Progenitor cell of endocrine pancreas (in vitro differentiated cells): ENCODE measurements at regions not wholly inside any gene's neighbourhood (a gene's known extent, or its start where the extent isn't known, plus 50 kb on each side); places are given as distances from the start of the nearest gene placed in this dataset.

ENCODE experiments used
- DNase-seq: peaks from one replicate; pipeline ENCODE4 v3.0.0; 2021; ENCODE audit warnings: low spot score; ENCODE audit not compliant: unreplicated experiment
- H3K27ac Mint-ChIP-seq: 2 replicates; pipeline ENCODE4 v1.8.0; 2021; ENCODE audit warnings: mild to moderate bottlenecking, moderate library complexity, mixed read lengths
- H3K27me3 Mint-ChIP-seq: 2 replicates; pipeline ENCODE4 v1.8.0; 2021; ENCODE audit warnings: mixed read lengths
- H3K36me3 Mint-ChIP-seq: 2 replicates; pipeline ENCODE4 v1.8.0; 2022; ENCODE audit warnings: mixed read lengths; ENCODE audit not compliant: insufficient read depth
- H3K4me1 Mint-ChIP-seq: 2 replicates; pipeline ENCODE4 v1.8.0; 2021; ENCODE audit warnings: low read depth, mixed read lengths
- H3K4me3 Mint-ChIP-seq: 2 replicates; pipeline ENCODE4 v1.8.0; 2021; ENCODE audit warnings: low read depth, mild to moderate bottlenecking, moderate library complexity, mixed read lengths
- H3K9me3 Mint-ChIP-seq: 2 replicates; pipeline ENCODE4 v1.8.0; 2021; ENCODE audit warnings: low read depth, mixed read lengths
- TF ChIP-seq, protein P1 (sequence below): fragments of 200-600 bp; sonication (generic); IDR thresholded peaks from one replicate; pipeline ENCODE4 v1.5.0; 2021; ENCODE audit warnings: antibody characterized with exemption, mild to moderate bottlenecking; ENCODE audit not compliant: unreplicated experiment

DNA sequence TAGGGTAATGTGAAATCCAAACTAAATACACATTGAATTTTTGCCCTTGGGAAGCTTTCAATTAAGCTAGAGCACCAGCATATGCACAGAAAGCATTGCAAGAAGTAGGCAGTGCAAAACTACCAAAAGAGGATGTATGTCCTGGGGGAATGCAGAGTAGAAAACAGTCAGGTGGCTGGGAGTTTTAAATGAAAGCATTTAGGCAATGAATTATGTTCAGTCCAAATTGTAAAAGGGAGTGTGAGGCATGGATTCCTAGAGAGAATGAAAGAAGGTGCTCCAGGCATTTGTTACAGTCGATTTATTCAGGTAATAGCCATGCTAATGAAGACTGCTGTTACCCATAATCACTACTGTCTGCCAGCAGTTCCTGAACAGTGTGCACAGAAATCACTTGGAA lies 604.1 kb upstream of the POU3F2 start:
- H3K27me3 Mint-ChIP-seq: no peaks in the 10 kb centered on the region
- peaks cover 14% of the 10 kb centered on the region for H3K9me3 Mint-ChIP-seq
- H3K27ac Mint-ChIP-seq: no peak overlapping the region
- no peak for DNase-seq
- no peak overlapping the region for H3K4me3 Mint-ChIP-seq
- TF ChIP-seq, protein P1, sequence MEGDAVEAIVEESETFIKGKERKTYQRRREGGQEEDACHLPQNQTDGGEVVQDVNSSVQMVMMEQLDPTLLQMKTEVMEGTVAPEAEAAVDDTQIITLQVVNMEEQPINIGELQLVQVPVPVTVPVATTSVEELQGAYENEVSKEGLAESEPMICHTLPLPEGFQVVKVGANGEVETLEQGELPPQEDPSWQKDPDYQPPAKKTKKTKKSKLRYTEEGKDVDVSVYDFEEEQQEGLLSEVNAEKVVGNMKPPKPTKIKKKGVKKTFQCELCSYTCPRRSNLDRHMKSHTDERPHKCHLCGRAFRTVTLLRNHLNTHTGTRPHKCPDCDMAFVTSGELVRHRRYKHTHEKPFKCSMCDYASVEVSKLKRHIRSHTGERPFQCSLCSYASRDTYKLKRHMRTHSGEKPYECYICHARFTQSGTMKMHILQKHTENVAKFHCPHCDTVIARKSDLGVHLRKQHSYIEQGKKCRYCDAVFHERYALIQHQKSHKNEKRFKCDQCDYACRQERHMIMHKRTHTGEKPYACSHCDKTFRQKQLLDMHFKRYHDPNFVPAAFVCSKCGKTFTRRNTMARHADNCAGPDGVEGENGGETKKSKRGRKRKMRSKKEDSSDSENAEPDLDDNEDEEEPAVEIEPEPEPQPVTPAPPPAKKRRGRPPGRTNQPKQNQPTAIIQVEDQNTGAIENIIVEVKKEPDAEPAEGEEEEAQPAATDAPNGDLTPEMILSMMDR: no peak
- H3K36me3 Mint-ChIP-seq: no peaks in the 10 kb centered on the region
- no peaks in the 10 kb centered on the region for H3K4me1 Mint-ChIP-seq

DNA sequence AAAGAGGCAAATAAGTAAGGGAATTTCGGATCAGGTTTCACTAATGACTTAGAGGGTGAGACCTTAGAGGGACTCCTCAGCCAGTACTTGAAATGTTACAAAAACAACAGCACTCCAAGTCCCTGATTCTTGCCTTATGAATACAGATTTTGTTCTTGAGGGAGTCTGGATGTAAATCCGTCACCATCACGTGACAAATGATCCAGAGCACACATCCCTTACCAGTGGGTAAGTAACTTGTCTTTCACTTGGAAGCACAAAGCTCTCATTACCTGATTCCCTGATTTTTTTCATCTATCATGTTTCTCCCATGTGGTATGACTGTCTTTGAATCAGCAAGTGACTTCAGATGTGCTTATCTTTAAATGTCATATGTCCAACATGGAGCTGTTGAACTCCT lies 595.3 kb upstream of the POU3F2 start:
- DNase-seq: no peak
- Mint-ChIP-seq H3K4me3 (no peak overlapping the region), H3K36me3 (no peaks in the 10 kb centered on the region), H3K9me3 (peaks cover 13% of the 10 kb centered on the region), H3K27ac (no peak overlapping the region), H3K4me1 (no peaks in the 10 kb centered on the region), H3K27me3 (no peaks in the 10 kb centered on the region)
- TF ChIP-seq, protein P1: no peak

DNA sequence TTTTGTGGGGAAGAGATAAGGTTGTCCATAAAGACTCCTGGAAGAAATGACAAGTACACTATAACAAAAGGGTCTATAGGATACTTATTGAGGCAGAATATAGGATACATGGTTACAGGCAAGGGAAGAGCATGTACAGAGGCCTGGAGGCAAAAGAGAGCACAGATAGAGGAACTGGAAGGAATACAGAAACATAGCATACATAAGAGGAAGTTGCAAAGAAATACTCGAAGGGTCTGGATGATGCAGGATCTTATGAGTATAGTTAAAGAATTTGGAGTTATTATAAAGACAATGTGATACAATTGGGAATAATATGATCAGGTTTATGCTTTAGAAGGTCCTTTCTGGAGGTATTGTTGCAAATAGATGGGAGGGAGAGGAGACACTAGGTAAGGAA lies 592.7 kb upstream of the POU3F2 start:
- DNase-seq: no peak
- TF ChIP-seq, protein P1: no peak
- H3K4me3 Mint-ChIP-seq: no peak overlapping the region
- H3K27ac Mint-ChIP-seq: no peak overlapping the region
- no peaks in the 10 kb centered on the region for H3K27me3 Mint-ChIP-seq
- H3K4me1 Mint-ChIP-seq: no peaks in the 10 kb centered on the region
- no peaks in the 10 kb centered on the region for H3K9me3 Mint-ChIP-seq
- no peaks in the 10 kb centered on the region for H3K36me3 Mint-ChIP-seq

DNA sequence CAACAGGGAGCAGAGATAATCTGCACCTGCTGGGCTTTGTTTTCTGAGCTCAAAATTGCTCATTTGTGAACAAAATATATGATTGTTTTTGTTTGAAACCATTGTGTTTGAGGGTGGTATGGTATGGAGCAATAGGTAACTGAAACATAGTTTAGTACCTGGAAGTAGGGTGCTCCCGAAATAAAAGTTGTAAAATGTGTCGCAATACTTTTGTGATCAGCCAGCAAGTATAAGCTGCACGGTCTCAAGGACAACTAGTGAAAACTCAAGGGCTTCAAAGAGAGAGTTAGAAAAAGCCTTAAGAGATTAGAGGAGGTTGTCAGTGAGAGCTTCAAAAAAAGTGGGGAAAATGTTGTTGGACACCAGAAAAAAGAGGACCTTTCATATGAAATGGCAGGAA lies 579.8 kb upstream of the POU3F2 start:
- DNase-seq: no peak
- no peak overlapping the region for H3K27ac Mint-ChIP-seq

DNA sequence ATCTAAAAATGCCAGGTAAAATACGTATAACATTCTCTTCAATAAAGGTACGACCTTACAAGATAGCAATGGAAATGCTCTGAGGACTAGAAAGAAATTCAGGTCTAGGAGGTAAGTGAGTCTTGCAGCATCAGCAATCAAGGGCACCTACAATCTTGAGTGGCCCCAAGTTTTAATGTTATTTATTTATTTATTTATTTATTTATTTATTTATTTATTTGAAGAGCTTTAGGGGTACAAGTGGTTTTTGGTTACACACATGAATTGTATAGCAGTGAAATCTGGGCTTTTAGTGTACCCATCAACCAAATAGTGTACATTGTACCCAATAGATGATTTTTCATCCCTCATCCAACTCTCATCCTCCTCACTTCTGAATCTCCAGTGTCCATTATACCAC lies 574.0 kb upstream of the POU3F2 start:
- H3K4me3 Mint-ChIP-seq: no peak overlapping the region
- no peak for DNase-seq
- no peaks in the 10 kb centered on the region for H3K36me3 Mint-ChIP-seq
- no peaks in the 10 kb centered on the region for H3K4me1 Mint-ChIP-seq
- TF ChIP-seq, protein P1: no peak
- H3K27me3 Mint-ChIP-seq: no peaks in the 10 kb centered on the region
- no peaks in the 10 kb centered on the region for H3K9me3 Mint-ChIP-seq
- H3K27ac Mint-ChIP-seq: no peak overlapping the region

More for the DNA sequence above, 579.8 kb upstream of the POU3F2 start:
- Mint-ChIP-seq H3K27me3 (no peaks in the 10 kb centered on the region), H3K36me3 (no peaks in the 10 kb centered on the region), H3K4me3 (no peak overlapping the region), H3K9me3 (no peaks in the 10 kb centered on the region), H3K4me1 (no peaks in the 10 kb centered on the region)
- TF ChIP-seq, protein P1: no peak
